ENCODE measurements at regions not wholly inside any gene's neighbourhood (a gene's known extent, or its start where the extent isn't known, plus 50 kb on each side); places are given as distances from the start of the nearest gene placed in this dataset.

DNA sequence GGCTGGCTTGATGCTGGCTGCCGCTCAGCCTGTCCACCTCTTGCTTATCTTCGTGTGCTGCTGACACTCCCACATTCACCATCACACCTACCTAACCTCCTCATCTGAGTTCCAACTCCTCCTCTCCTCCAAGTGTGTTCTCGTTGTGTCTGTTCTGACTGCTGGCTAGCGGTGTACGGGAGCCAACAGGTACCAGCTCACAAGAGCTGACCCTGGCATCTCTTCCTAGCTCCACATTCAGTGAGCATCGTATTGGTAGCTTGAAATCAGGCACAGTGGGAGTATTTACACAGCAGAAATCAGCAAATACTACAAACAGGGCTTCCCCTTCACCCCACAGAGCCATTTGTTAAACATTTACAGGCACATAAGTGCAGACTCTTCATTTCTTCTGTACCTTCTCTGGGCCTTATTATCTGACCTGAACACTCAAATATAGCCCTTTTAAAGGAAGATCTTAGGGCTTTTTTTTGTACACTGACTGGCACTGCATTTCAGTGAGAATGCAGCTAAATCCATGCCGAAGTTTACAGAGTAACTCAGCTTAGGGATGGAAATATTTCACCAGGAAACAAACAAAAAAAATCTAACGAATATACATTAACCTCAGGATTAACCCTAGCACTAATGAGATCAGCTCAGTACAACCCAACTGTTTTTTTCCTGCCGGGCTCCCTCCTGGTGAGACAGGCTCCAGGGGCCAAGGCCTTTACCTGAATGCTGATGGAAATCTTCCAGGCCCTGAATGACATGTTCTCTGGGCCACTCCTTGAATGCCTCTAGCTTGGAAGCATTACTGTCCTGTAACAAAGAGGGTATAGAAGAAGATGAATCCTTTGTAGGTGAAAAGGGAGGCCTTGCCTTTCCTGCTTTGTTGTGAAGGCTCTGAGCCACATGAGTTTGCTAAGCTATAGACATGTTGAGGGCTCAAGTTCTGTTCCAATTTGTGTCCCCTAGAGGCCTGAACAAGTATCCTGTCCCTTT lies 150.5 kb upstream of the LPP start:
- no peaks in the 10 kb centered on the region for H3K4me1 ChIP-seq
- DNase-seq (ENCODE audit: low spot score in 2 of 2) = no peak
- no peaks in the 10 kb centered on the region for H3K27me3 ChIP-seq
- no peaks in the 10 kb centered on the region for H3K36me3 ChIP-seq
- H3K27ac ChIP-seq = no peak overlapping the region
- H3K9me3 ChIP-seq = no peaks in the 10 kb centered on the region
- TF ChIP-seq, protein P1, sequence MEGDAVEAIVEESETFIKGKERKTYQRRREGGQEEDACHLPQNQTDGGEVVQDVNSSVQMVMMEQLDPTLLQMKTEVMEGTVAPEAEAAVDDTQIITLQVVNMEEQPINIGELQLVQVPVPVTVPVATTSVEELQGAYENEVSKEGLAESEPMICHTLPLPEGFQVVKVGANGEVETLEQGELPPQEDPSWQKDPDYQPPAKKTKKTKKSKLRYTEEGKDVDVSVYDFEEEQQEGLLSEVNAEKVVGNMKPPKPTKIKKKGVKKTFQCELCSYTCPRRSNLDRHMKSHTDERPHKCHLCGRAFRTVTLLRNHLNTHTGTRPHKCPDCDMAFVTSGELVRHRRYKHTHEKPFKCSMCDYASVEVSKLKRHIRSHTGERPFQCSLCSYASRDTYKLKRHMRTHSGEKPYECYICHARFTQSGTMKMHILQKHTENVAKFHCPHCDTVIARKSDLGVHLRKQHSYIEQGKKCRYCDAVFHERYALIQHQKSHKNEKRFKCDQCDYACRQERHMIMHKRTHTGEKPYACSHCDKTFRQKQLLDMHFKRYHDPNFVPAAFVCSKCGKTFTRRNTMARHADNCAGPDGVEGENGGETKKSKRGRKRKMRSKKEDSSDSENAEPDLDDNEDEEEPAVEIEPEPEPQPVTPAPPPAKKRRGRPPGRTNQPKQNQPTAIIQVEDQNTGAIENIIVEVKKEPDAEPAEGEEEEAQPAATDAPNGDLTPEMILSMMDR (IDR thresholded peaks at IDR 0.05) = no peak
- H3K4me3 ChIP-seq = no peak overlapping the region
- intact Hi-C loops (cut with DNase I) = no loop called here

DNA sequence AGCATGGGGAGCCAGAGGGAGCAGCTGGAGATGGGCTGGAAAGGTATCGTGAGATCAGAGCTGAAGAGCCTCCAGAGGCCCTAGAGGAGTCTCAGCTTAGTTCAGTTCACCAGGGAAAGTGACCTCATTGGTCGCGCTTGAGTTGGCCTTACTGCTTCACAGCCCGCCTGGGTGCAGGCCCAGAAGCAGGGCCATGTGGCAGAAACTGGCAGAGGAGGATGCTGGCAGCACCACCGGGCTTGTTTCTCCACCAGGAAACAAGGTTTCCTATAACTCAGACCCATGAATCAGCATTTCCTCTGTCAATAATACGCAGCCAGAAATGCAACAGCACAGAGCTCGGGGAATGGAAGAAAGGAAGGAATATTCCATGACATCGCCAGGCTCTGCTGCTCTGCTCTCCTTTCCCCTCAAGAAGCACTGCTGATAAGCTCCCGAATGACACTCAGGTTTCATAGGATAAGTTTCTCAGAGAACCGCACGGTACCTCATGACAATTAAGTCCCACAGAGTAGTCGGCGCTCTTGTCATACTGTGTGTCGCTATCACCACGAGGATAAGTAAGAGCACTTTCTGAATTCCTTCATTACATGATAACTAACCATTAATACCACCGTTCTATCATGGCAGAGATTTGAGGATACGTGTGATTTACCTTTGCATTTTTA lies 147.1 kb upstream of the LPP start:
- Histone ChIP-seq H3K27ac (peak overlapping the region; percentile 60 to 75), H3K36me3 (no peaks in the 10 kb centered on the region), H3K9me3 (peaks cover 0 to 5% of the 10 kb centered on the region in 2 donors), H3K4me1 (no peaks in the 10 kb centered on the region), H3K27me3 (no peaks in the 10 kb centered on the region), H3K4me3 (no peak overlapping the region)
- TF ChIP-seq, protein P1 (IDR thresholded peaks at IDR 0.05) = no peak
- intact Hi-C loops (cut with DNase I) = no loop called here
- DNase-seq (ENCODE audit: low spot score in 2 of 2) = peak; percentile 65 to 88

DNA sequence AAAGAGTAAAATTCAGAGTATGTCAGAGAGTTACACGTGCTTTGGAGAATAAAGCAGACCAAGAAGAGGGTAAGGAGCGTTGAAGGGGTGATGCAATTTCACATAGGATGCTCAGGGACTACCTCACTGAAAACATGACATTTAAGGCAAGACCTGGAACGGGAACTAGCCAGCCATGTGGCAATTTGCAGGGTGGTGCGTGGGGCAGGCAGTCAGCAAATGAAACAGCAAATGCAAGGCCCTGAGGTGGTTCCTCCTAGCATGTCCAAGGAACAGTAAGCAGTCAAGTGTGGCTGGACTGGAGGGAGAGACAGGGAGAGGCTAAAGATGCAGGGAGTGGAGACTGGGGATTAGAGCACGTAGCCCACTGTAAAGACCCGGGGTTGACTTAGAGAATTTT lies 146.1 kb upstream of the LPP start:
- Histone ChIP-seq H3K27me3 (no peaks in the 10 kb centered on the region), H3K36me3 (no peaks in the 10 kb centered on the region), H3K4me3 (no peak overlapping the region), H3K27ac (peak overlapping the region in 1 of 2 donors; percentile 33), H3K9me3 (peaks cover 0 to 5% of the 10 kb centered on the region in 2 donors), H3K4me1 (no peaks in the 10 kb centered on the region)
- TF ChIP-seq, protein P1 (IDR thresholded peaks at IDR 0.05) = no peak
- DNase-seq (ENCODE audit: low spot score in 2 of 2) = no peak
- intact Hi-C loops (cut with DNase I) = no loop called here

DNA sequence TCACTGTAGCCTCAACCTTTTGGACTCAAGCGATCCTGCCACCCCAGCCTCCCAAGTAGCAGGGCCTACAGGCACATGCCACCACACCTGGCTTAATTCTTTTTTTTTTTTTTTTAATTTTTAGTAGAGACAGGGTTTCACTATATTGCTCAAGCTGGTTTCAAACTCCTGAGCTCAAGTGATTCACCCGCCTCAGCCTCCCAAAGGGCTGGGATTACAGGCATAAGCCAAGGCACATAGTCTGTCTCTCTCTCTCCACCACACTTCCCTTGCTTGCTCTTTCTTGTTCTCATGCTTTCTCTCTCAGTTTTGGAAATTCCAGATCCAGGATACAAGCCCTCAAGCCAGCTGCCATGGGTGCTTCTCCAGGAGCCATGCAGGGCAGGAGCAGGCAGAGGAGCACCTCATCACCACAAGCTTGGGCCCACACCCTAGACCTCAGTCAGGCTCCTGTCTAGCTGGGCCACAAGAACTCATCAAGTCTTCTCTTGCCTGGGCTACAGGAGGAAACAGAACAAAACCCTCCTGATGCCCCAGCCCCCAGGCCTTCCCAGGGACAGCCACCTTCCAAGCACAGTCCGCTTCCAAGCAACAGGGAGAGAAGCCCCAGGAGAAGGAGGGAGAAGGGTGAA lies 145.3 kb upstream of the LPP start:
- intact Hi-C loops (cut with DNase I) = no loop called here
- H3K27ac ChIP-seq = no peak overlapping the region
- H3K4me3 ChIP-seq = no peak overlapping the region
- no peaks in the 10 kb centered on the region for H3K27me3 ChIP-seq
- peaks cover 0 to 5% of the 10 kb centered on the region in 2 donors for H3K9me3 ChIP-seq
- no peaks in the 10 kb centered on the region for H3K4me1 ChIP-seq
- TF ChIP-seq, protein P1 (IDR thresholded peaks at IDR 0.05) = no peak
- H3K36me3 ChIP-seq = no peaks in the 10 kb centered on the region
- DNase-seq (ENCODE audit: low spot score in 2 of 2) = no peak

DNA sequence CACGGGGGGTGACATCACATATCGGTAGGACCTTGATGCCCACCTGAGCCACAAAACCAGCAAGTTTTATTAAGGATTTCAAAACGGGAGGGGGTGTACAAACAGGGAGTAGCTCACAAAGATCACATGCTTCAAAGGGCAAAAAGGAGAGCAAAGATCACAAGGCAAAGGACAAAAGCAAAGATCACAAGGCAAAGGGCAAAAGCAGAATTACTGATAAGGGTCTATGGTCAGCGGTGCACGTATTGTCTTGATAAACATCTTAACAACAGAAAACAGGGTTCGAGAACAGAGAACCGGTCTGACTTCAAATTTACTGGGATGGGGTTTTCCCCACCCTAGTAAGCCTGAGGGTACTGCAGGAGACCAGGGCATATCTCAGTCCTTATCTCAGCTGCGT lies 143.5 kb upstream of the LPP start:
- no peaks in the 10 kb centered on the region for H3K36me3 ChIP-seq
- H3K27ac ChIP-seq = no peak overlapping the region
- no peaks in the 10 kb centered on the region for H3K4me1 ChIP-seq
- no peaks in the 10 kb centered on the region for H3K27me3 ChIP-seq
- intact Hi-C loops (cut with DNase I) = no loop called here
- H3K9me3 ChIP-seq = peaks cover 0 to 5% of the 10 kb centered on the region in 2 donors
- TF ChIP-seq, protein P1 (IDR thresholded peaks at IDR 0.05) = no peak
- DNase-seq (ENCODE audit: low spot score in 2 of 2) = no peak
- H3K4me3 ChIP-seq = no peak overlapping the region

Data from ascending aorta (tissue), 2 donors.